Upper lobe of left lung (tissue), 6 donors: ENCODE measurements at regions not wholly inside any gene's neighbourhood (a gene's known extent, or its start where the extent isn't known, plus 50 kb on each side); places are given as distances from the start of the nearest gene placed in this dataset.
A peak's percentile ranks its signal among the peaks of the same experiment; 100 is the strongest.

ENCODE experiments used
- ATAC-seq, 2 donors: fragments of 200-7000 bp; cut with Tn5 transposase; one replicate each; pipeline ENCODE4 v1.9.1; 2022; ENCODE audit warnings: mild to moderate bottlenecking in 2 of 2, moderate library complexity in 2 of 2; ENCODE audit not compliant: low FRiP score in 2 of 2
- DNase-seq, 2 donors: peaks; one replicate each; pipeline ENCODE4 v3.0.0-alpha.2; 2019 to 2020
- H3K27ac ChIP-seq, 4 donors: fragments of 200-600 bp; sonication (generic); one replicate each; pipeline ENCODE4 v1.5.1; 2016 to 2019
- H3K27me3 ChIP-seq, 4 donors: fragments of 200-600 bp; sonication (generic); one replicate each; pipeline ENCODE4 v1.5.1; 2017 to 2019
- H3K36me3 ChIP-seq, 4 donors: fragments of 200-600 bp; sonication (generic); one replicate each; pipeline ENCODE4 v1.5.1; 2016 to 2019
- H3K4me1 ChIP-seq, 4 donors: fragments of 200-600 bp; sonication (generic); one replicate each; pipeline ENCODE4 v1.5.1; 2018 to 2019
- H3K4me3 ChIP-seq, 4 donors: fragments of 200-600 bp; sonication (generic); one replicate each; pipeline ENCODE4 v1.5.1; 2017 to 2019; ENCODE audit warnings: mild to moderate bottlenecking in 2 of 4, moderate library complexity in 1 of 4
- H3K9me3 ChIP-seq, 4 donors: fragments of 200-600 bp; sonication (generic); one replicate each; pipeline ENCODE4 v1.5.1; 2018 to 2019
- EP300 ChIP-seq, 4 donors: sonication (generic); formaldehyde crosslinking; IDR thresholded peaks; one replicate each; pipeline ENCODE4 v1.5.1; 2017; ENCODE audit warnings: antibody characterized with exemption in 4 of 4, control low read depth in 2 of 4
- POLR2A ChIP-seq, 4 donors: fragments of 450-650 bp; IDR thresholded peaks; one replicate each; pipeline ENCODE4 v1.5.1; 2016 to 2017; ENCODE audit warnings: antibody characterized with exemption in 4 of 4, mild to moderate bottlenecking in 2 of 4
- POLR2AphosphoS5 ChIP-seq, 2 donors: sonication (generic); formaldehyde crosslinking; IDR thresholded peaks; one replicate each; pipeline ENCODE4 v1.5.1; 2017; ENCODE audit warnings: antibody characterized with exemption in 2 of 2
- WGBS, 2 donors: methylation state at CpG; one replicate each; pipeline ENCODE4 v1.1.5; 2017 to 2018; 5-methylcytosine and 5-hydroxymethylcytosine counted together
- TF ChIP-seq, protein P1 (sequence below), 6 experiments: fragments of 450-650 bp in 4 of 6; fragments of 200-600 bp in 2 of 6; sonication (generic) in 2 of 6; IDR thresholded peaks; one replicate each; pipeline ENCODE4 v1.5.1; 2016 to 2019; ENCODE audit warnings: antibody characterized with exemption in 6 of 6
- donor health status: DM: no; HTN: no; CAD: no; lungs with moderate emphysema.
- donor health status: DM: no; HTN: yes; CAD: no; lungs with severe emphysema.

DNA sequence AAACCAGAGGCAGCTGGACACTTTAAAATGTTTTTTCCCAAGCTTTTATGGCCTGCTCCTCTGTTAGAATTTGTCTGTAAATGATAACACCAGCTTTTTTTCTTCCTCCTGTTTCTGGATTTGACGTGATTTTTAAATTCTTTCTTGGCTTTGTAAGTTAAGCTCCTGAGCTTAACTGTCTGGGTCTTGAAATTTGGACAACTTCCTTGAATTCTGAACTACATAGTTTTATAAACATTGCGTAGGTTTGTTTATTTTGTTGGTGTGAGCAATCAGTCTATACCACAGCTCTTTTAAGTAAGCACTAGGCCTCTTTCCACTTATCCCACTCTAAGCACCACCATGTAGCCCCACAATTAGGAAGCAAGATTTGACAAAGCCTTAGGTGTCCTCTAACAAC, 144.4 kb upstream of the GUCY1A1 start:
- no peaks in the 10 kb centered on the region for H3K27me3 ChIP-seq
- H3K9me3 ChIP-seq: peaks cover 0 to 14% (median 7%) of the 10 kb centered on the region in 4 donors
- H3K36me3 ChIP-seq: no peaks in the 10 kb centered on the region
- TF ChIP-seq EP300 (IDR thresholded peaks at IDR 0.05): no peak
- no peak for TF ChIP-seq POLR2A (IDR thresholded peaks at IDR 0.05)
- TF ChIP-seq, protein P1, sequence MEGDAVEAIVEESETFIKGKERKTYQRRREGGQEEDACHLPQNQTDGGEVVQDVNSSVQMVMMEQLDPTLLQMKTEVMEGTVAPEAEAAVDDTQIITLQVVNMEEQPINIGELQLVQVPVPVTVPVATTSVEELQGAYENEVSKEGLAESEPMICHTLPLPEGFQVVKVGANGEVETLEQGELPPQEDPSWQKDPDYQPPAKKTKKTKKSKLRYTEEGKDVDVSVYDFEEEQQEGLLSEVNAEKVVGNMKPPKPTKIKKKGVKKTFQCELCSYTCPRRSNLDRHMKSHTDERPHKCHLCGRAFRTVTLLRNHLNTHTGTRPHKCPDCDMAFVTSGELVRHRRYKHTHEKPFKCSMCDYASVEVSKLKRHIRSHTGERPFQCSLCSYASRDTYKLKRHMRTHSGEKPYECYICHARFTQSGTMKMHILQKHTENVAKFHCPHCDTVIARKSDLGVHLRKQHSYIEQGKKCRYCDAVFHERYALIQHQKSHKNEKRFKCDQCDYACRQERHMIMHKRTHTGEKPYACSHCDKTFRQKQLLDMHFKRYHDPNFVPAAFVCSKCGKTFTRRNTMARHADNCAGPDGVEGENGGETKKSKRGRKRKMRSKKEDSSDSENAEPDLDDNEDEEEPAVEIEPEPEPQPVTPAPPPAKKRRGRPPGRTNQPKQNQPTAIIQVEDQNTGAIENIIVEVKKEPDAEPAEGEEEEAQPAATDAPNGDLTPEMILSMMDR (IDR thresholded peaks at IDR 0.05): no peak
- TF ChIP-seq POLR2AphosphoS5 (IDR thresholded peaks at IDR 0.05): no peak
- 42 to 47% methylated on average over 2 of the region's 2 CpGs for WGBS, 2 donors
- H3K27ac ChIP-seq: peak overlapping the region in 1 of 4 donors; percentile 39
- DNase-seq (no peak), ATAC-seq (no peak)
- peaks cover 0 to 7% (median 3%) of the 10 kb centered on the region in 4 donors for H3K4me1 ChIP-seq
- H3K4me3 ChIP-seq: no peak overlapping the region

DNA sequence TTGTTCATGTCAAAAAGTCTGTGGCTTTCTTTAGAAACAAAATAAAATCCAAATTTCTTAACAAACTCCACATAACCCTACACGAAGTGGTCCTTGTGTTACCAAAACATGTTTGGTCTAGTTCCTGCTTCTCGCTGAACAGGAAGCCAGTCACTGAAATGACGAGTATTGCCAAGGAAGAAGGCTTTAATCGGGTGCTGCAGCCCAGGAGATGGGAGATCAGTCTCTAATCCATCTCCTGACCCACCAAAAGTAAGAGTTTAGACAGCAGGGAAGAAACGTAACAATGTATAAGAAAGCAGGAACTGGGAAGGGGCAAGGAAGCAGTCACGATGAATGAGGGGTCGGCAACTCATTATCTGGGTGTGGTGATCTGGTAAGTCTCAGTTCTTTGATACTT, 144.6 kb upstream of the MAP9 start:
- no peak for ATAC-seq
- WGBS, 2 donors: 74 to 76% methylated on average over 7 of the region's 7 CpGs

DNA sequence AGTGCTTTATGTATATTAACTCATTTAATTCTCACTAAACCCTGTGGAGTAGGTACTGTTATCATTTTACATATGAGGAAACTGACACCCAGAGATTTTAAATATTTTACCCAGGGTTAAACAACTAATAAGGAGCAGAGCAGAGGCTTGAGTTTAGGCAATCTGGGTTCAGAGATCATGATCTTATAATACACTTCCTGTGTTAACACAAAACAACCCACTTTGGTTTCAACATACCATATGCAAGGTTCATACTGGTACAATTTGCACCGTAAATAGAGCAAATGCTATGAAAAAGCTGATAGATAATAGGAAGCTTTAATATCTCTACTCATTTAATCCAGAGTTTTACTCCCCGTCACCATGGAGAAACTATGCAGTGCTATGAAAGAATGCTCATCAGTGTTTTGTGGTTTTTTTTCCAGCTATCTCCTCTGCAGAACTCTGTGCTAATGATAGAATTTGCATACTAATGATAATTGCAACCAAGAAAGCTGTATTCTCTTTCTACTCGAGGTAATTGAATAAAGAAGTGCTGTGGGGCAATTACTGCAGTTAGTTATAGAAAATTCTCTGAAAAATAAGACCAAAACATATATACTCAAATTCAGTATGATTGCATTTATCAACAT, 138.8 kb upstream of the MAP9 start:
- Histone ChIP-seq H3K4me3 (no peak overlapping the region), H3K9me3 (no peaks in the 10 kb centered on the region), H3K4me1 (no peaks in the 10 kb centered on the region), H3K27me3 (no peaks in the 10 kb centered on the region), H3K27ac (no peak overlapping the region), H3K36me3 (no peaks in the 10 kb centered on the region)
- no peak for TF ChIP-seq EP300 (IDR thresholded peaks at IDR 0.05)
- TF ChIP-seq, protein P1 (IDR thresholded peaks at IDR 0.05): no peak
- no peak for TF ChIP-seq POLR2A (IDR thresholded peaks at IDR 0.05)
- no peak for TF ChIP-seq POLR2AphosphoS5 (IDR thresholded peaks at IDR 0.05)
- ATAC-seq (no peak), DNase-seq (no peak)
- WGBS, 2 donors: 83 to 87% methylated on average over 3 of the region's 3 CpGs

More for the DNA sequence above, 144.6 kb upstream of the MAP9 start:
- no peak for DNase-seq
- Histone ChIP-seq H3K27me3 (no peaks in the 10 kb centered on the region), H3K27ac (no peak overlapping the region), H3K4me1 (no peaks in the 10 kb centered on the region), H3K36me3 (no peaks in the 10 kb centered on the region), H3K4me3 (no peak overlapping the region), H3K9me3 (peaks cover 0 to 14% (median 7%) of the 10 kb centered on the region in 4 donors)
- TF ChIP-seq POLR2A (IDR thresholded peaks at IDR 0.05) (no peak), EP300 (IDR thresholded peaks at IDR 0.05) (no peak), POLR2AphosphoS5 (IDR thresholded peaks at IDR 0.05) (no peak)
- TF ChIP-seq, protein P1 (IDR thresholded peaks at IDR 0.05): no peak

DNA sequence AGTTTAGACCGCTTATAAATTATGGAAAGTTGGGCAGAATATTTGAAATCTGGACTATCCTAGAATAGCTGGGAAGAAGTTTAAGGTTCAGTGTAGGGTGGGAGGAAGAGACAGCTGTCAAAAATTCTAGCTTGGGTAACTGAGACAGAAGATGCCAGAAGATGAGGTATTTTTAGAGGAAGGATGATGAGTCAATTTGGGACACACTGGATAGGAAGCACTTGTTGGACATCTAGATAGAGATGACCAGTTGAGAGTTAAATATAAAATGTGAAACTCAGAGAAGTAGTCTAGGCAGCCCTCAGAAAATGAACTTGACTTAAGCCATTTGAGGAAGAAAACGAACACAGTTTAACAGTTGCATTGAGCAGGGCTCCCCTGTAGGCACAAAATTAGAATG, 137.9 kb upstream of the MAP9 start:
- ATAC-seq: no peak
- H3K36me3 ChIP-seq: no peaks in the 10 kb centered on the region
- no peak overlapping the region for H3K27ac ChIP-seq
- no peaks in the 10 kb centered on the region for H3K27me3 ChIP-seq
- TF ChIP-seq EP300 (IDR thresholded peaks at IDR 0.05) (no peak), POLR2A (IDR thresholded peaks at IDR 0.05) (no peak), POLR2AphosphoS5 (IDR thresholded peaks at IDR 0.05) (no peak)
- TF ChIP-seq, protein P1 (IDR thresholded peaks at IDR 0.05): no peak
- H3K9me3 ChIP-seq: no peaks in the 10 kb centered on the region
- WGBS, 2 donors: 89 to 92% methylated on average over 2 of the region's 2 CpGs
- no peak for DNase-seq
- H3K4me3 ChIP-seq: no peak overlapping the region
- no peaks in the 10 kb centered on the region for H3K4me1 ChIP-seq

DNA sequence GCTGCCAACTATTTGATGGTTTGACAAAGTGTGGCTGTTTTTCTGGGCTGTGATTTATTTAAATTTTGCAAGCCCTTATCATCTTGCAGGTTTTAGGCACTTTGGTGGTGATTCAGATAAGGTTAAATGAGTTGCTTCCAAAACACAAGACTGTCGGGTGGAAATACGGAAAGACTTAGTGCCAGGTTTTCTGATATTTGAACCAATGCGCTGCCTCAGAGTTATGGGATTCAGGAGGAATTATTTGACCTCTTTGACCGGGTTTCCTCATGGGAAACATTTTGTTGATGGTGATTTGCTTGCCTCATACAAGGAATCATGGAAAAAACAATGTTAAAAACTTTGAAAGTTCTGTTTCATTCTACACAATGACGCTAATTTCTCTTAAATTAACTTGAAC, 136.1 kb upstream of the MAP9 start:
- DNase-seq (no peak), ATAC-seq (no peak)
- no peaks in the 10 kb centered on the region for H3K4me1 ChIP-seq
- no peaks in the 10 kb centered on the region for H3K27me3 ChIP-seq
- no peaks in the 10 kb centered on the region for H3K36me3 ChIP-seq
- no peak overlapping the region for H3K27ac ChIP-seq
- WGBS, 2 donors: 80 to 84% methylated on average over 5 of the region's 5 CpGs
- no peaks in the 10 kb centered on the region for H3K9me3 ChIP-seq
- no peak overlapping the region for H3K4me3 ChIP-seq
- no peak for TF ChIP-seq EP300 (IDR thresholded peaks at IDR 0.05)
- TF ChIP-seq, protein P1 (IDR thresholded peaks at IDR 0.05): no peak
- TF ChIP-seq POLR2AphosphoS5 (IDR thresholded peaks at IDR 0.05): no peak
- TF ChIP-seq POLR2A (IDR thresholded peaks at IDR 0.05): no peak
